ENCODE measurements at regions not wholly inside any gene's neighbourhood (a gene's known extent, or its start where the extent isn't known, plus 50 kb on each side); places are given as distances from the start of the nearest gene placed in this dataset.
"Not testable (repeated sequence)": the region's sequence is repeated elsewhere in the genome, so short reads cannot be mapped to it uniquely, and the experiment has no call there.

- Histone ChIP-seq H3K23me2 (ENCODE audit: insufficient read length, low read depth, low read length, poor library complexity, severe bottlenecking) (no peaks in the 10 kb centered on the region), H4K91ac (ENCODE audit: insufficient read length, low read depth, low read length) (no peak overlapping the region), H3K79me1 (ENCODE audit: insufficient read depth, low read depth, low read length, poor library complexity, severe bottlenecking) (no peaks in the 10 kb centered on the region), H3K4me2 (ENCODE audit: insufficient read depth, insufficient read length, low read length) (no peak overlapping the region), H2AFZ (ENCODE audit: low read length) (no peak overlapping the region), H4K8ac (replicated peaks; ENCODE audit: insufficient read length, low read depth, low read length) (no peak overlapping the region), H3K9me3 (ENCODE audit: control insufficient read depth, low read depth, low read length) (peaks cover 3% of the 10 kb centered on the region), H2BK5ac (ENCODE audit: insufficient read length, low read length) (no peak overlapping the region), H3K9ac (ENCODE audit: extremely low read depth, insufficient read length, low read length) (no peak overlapping the region), H3K27ac (ENCODE audit: insufficient read length, low read depth, low read length) (no peak overlapping the region), H3K23ac (ENCODE audit: insufficient read length, low read depth, low read length) (no peak overlapping the region), H4K20me1 (ENCODE audit: control insufficient read depth, insufficient read depth, insufficient read length) (no peaks in the 10 kb centered on the region), H3K4me1 (ENCODE audit: insufficient read depth, low read length) (no peaks in the 10 kb centered on the region), H2BK20ac (ENCODE audit: low read depth, low read length, poor library complexity, severe bottlenecking) (no peak overlapping the region), H2BK12ac (ENCODE audit: insufficient read length, low read depth, low read length) (no peak overlapping the region), H3T11ph (ENCODE audit: low read length) (no peak overlapping the region), H3K4ac (ENCODE audit: low read depth, low read length) (no peak overlapping the region), H2BK15ac (ENCODE audit: low read depth, low read length) (no peak overlapping the region), H3K18ac (ENCODE audit: insufficient read length, low read depth, low read length) (no peak overlapping the region), H4K5ac (ENCODE audit: insufficient read length, low read depth, low read length) (no peak overlapping the region), H2BK120ac (ENCODE audit: low read depth, low read length, poor library complexity, severe bottlenecking) (no peak overlapping the region), H3K27me3 (ENCODE audit: insufficient read depth, low read length) (no peaks in the 10 kb centered on the region), H3K79me2 (ENCODE audit: insufficient read depth, low read length) (no peaks in the 10 kb centered on the region), H3K14ac (ENCODE audit: insufficient read depth, low read length) (no peak overlapping the region), H3K56ac (ENCODE audit: insufficient read length, low read depth, low read length) (no peak overlapping the region), H2AK5ac (ENCODE audit: insufficient read length, low read length) (no peak overlapping the region)
- no peak overlapping the region for H3K27ac Mint-ChIP-seq
- H3K36me3 Mint-ChIP-seq (ENCODE audit: insufficient read depth in 1 of 3, low read depth in 3 of 3), result peaks cover 20 to 40% (median 22%) of the 10 kb centered on the region in 3 experiments
- no peak for TF ChIP-seq CTCF (conservative IDR thresholded peaks at IDR 0.05)
- H3K4me3 Mint-ChIP-seq, result no peak overlapping the region
- no peak for DNase-seq
- H3K4me1 Mint-ChIP-seq, result peaks cover 8 to 11% of the 10 kb centered on the region in 2 experiments
- WGBS (ENCODE audit: extremely low coverage, insufficient read length, low lambda C conversion rate), result no CpG with 5 or more reads among the region's 3 CpGs
- no peaks in the 10 kb centered on the region for H3K27me3 Mint-ChIP-seq (ENCODE audit: low read depth)
- peaks cover 42% of the 10 kb centered on the region in 2 experiments for H3K9me3 Mint-ChIP-seq
Observed at GRCh38 chr16:13379266-13379665, 477.9 kb downstream of the SHISA9 start.

- not testable (repeated sequence) for H3K27me3 ChIP-seq (ENCODE audit: insufficient read depth, low read length); H3K27me3 Mint-ChIP-seq (ENCODE audit: low read depth); H3K4me2 ChIP-seq (ENCODE audit: insufficient read depth, insufficient read length, low read length); H2BK5ac ChIP-seq (ENCODE audit: insufficient read length, low read length); H4K20me1 ChIP-seq (ENCODE audit: control insufficient read depth, insufficient read depth, insufficient read length); H2AFZ ChIP-seq (ENCODE audit: low read length); H3K4me3 Mint-ChIP-seq; H3K23me2 ChIP-seq (ENCODE audit: insufficient read length, low read depth, low read length, poor library complexity, severe bottlenecking); H2BK120ac ChIP-seq (ENCODE audit: low read depth, low read length, poor library complexity, severe bottlenecking); H3K79me2 ChIP-seq (ENCODE audit: insufficient read depth, low read length); H3K27ac Mint-ChIP-seq; H4K8ac ChIP-seq (replicated peaks; ENCODE audit: insufficient read length, low read depth, low read length); H2BK15ac ChIP-seq (ENCODE audit: low read depth, low read length); DNase-seq; H2BK12ac ChIP-seq (ENCODE audit: insufficient read length, low read depth, low read length); H3K4me1 ChIP-seq (ENCODE audit: insufficient read depth, low read length); H4K5ac ChIP-seq (ENCODE audit: insufficient read length, low read depth, low read length); H3T11ph ChIP-seq (ENCODE audit: low read length); H3K14ac ChIP-seq (ENCODE audit: insufficient read depth, low read length); H2BK20ac ChIP-seq (ENCODE audit: low read depth, low read length, poor library complexity, severe bottlenecking); H3K56ac ChIP-seq (ENCODE audit: insufficient read length, low read depth, low read length); H3K4me1 Mint-ChIP-seq; H3K79me1 ChIP-seq (ENCODE audit: insufficient read depth, low read depth, low read length, poor library complexity, severe bottlenecking); H3K23ac ChIP-seq (ENCODE audit: insufficient read length, low read depth, low read length); H3K4ac ChIP-seq (ENCODE audit: low read depth, low read length); H4K91ac ChIP-seq (ENCODE audit: insufficient read length, low read depth, low read length); H2AK5ac ChIP-seq (ENCODE audit: insufficient read length, low read length); H3K9ac ChIP-seq (ENCODE audit: extremely low read depth, insufficient read length, low read length); H3K18ac ChIP-seq (ENCODE audit: insufficient read length, low read depth, low read length); H3K27ac ChIP-seq (ENCODE audit: insufficient read length, low read depth, low read length)
- no CpG with 5 or more reads among the region's 1 CpG for WGBS (ENCODE audit: extremely low coverage, insufficient read length, low lambda C conversion rate)
- H3K36me3 Mint-ChIP-seq (ENCODE audit: insufficient read depth in 1 of 3, low read depth in 3 of 3), result peaks cover 31 to 69% (median 36%) of the 10 kb centered on the region in 3 experiments
- peaks cover 16% of the 10 kb centered on the region for H3K9me3 ChIP-seq (ENCODE audit: control insufficient read depth, low read depth, low read length)
- peaks cover 62 to 67% of the 10 kb centered on the region in 2 experiments for H3K9me3 Mint-ChIP-seq
Observed at GRCh38 chr16:13385156-13386040, 484.0 kb downstream of the SHISA9 start.
